Endothelial cell of umbilical vein (primary cell): ENCODE measurements at regions not wholly inside any gene's neighbourhood (a gene's known extent, or its start where the extent isn't known, plus 50 kb on each side); places are given as distances from the start of the nearest gene placed in this dataset.

Experiments used
- BruUV-seq: library from RNA; stranded (reverse); fragments of 400-500 nt; replicated peaks from 2 replicates; lab custom pipeline; 2021; lab: Mats Ljungman, UMichigan
- CTCF ChIA-PET: fragments of 300-600, 350-600 bp; sonication (Branson Sonifier 250); formaldehyde crosslinking; loops from one replicate; lab custom pipeline; 2021; ENCODE audit warnings: antibody characterized with exemption, inconsistent platforms; lab: Charles Lee
- POLR2A ChIA-PET: fragments of 300-600, 350-600 bp; sonication (Branson Sonifier 250); formaldehyde crosslinking; loops from one replicate; lab custom pipeline; 2021; ENCODE audit warnings: antibody characterized with exemption, inconsistent platforms; lab: Charles Lee
- DNase-seq: peaks from one replicate; pipeline ENCODE4 v3.0.0-alpha.2; 2011; ENCODE audit warnings: low read depth, low spot score
- FAIRE-seq: peaks from 2 replicates; lab custom pipeline; 2011; peaks lifted over from hg19 to GRCh38; lab: Jason Lieb, UNC
- H2AFZ ChIP-seq: 2 replicates; pipeline ENCODE4 v1.6.0; 2012; ENCODE audit warnings: low read depth, low read length, control low read depth, inconsistent platforms
- H3K27ac ChIP-seq: 2 replicates; pipeline ENCODE4 v1.5.1; 2011; ENCODE audit warnings: low read depth, mild to moderate bottlenecking, control low read depth, low read length, moderate library complexity; ENCODE audit not compliant: insufficient read depth
- H3K27me3 ChIP-seq, 2 experiments: 2 replicates each; pipeline versions ENCODE4 v1.6.0 to v1.6.1; 2011; ENCODE audit warnings: low read length in 2 of 2, mixed read lengths in 1 of 2; ENCODE audit not compliant: control insufficient read depth in 2 of 2, insufficient read depth in 2 of 2
- H3K36me3 ChIP-seq, 2 experiments: 2 replicates in 1 of 2; 3 replicates in 1 of 2; pipeline ENCODE4 v1.5.1; 2011; ENCODE audit warnings: low read length in 2 of 2, mild to moderate bottlenecking in 1 of 2, moderate library complexity in 1 of 2; ENCODE audit not compliant: control insufficient read depth in 2 of 2, insufficient read depth in 2 of 2; ENCODE audit errors: extremely low read depth in 1 of 2
- H3K4me1 ChIP-seq: 3 replicates; pipeline ENCODE4 v1.5.1; 2011; ENCODE audit warnings: mild to moderate bottlenecking, low read length; ENCODE audit not compliant: control insufficient read depth, insufficient read depth; ENCODE audit errors: extremely low read depth
- H3K4me2 ChIP-seq: 2 replicates; pipeline ENCODE4 v1.6.1; 2011; ENCODE audit warnings: low read length, control low read depth, mixed read lengths; ENCODE audit not compliant: insufficient read depth
- H3K4me3 ChIP-seq, 3 experiments: fragments of 200-600 bp in 1 of 3; sonication (generic), shearing (Covaris generic) in 1 of 3; replicated peaks in 1 of 3; 2 replicates each; pipeline ENCODE4 v1.5.1; 2011 to 2016; ENCODE audit warnings: control low read depth in 3 of 3, low read length in 3 of 3, mild to moderate bottlenecking in 2 of 3, inconsistent platforms in 1 of 3, low read depth in 1 of 3, moderate library complexity in 1 of 3; ENCODE audit not compliant: insufficient read depth in 1 of 3
- H3K79me2 ChIP-seq: 2 replicates; pipeline ENCODE4 v1.6.0; 2012; ENCODE audit warnings: low read length, inconsistent platforms; ENCODE audit not compliant: control insufficient read depth, insufficient read depth
- H3K9ac ChIP-seq: replicated peaks from 2 replicates; pipeline ENCODE3; 2011; ENCODE audit warnings: low read length, control low read depth; ENCODE audit not compliant: insufficient read depth; ENCODE audit errors: extremely low read depth
- H3K9me1 ChIP-seq: replicated peaks from 3 replicates; pipeline ENCODE4 v1.6.0; 2011; ENCODE audit warnings: mild to moderate bottlenecking, low read length; ENCODE audit not compliant: control insufficient read depth, insufficient read depth; ENCODE audit errors: extremely low read depth
- H3K9me3 ChIP-seq: replicated peaks from 2 replicates; pipeline ENCODE4 v1.5.1; 2012; ENCODE audit warnings: low read length, inconsistent platforms; ENCODE audit not compliant: control insufficient read depth, insufficient read depth
- H4K20me1 ChIP-seq: replicated peaks from 2 replicates; pipeline ENCODE3; 2011; ENCODE audit warnings: mild to moderate bottlenecking, low read length; ENCODE audit not compliant: control insufficient read depth, insufficient read depth; ENCODE audit errors: extremely low read depth
- FOS ChIP-seq: IDR thresholded peaks from 2 replicates; pipeline ENCODE4 v1.6.1; 2011; ENCODE audit warnings: mild to moderate bottlenecking, low read length, moderate library complexity, borderline replicate concordance; ENCODE audit not compliant: insufficient read depth
- GATA2 ChIP-seq: IDR thresholded peaks from 2 replicates; pipeline ENCODE4 v1.7.0; 2011; ENCODE audit warnings: low read depth, mild to moderate bottlenecking, moderate library complexity, mixed read lengths, low read length; ENCODE audit not compliant: insufficient read length, insufficient read depth
- JUN ChIP-seq: IDR thresholded peaks from 2 replicates; pipeline ENCODE4 v1.6.1; 2011; ENCODE audit warnings: borderline replicate concordance, low read depth; ENCODE audit not compliant: insufficient read length, insufficient read depth
- MYC ChIP-seq: IDR thresholded peaks from one replicate; pipeline ENCODE4 v1.6.1; 2011; ENCODE audit warnings: mild to moderate bottlenecking, low read depth, low read length
- POLR2A ChIP-seq: IDR thresholded peaks from 2 replicates; pipeline ENCODE4 v1.6.1; 2012; ENCODE audit warnings: low read depth, mild to moderate bottlenecking, control low read depth, low read length
- POLR2AphosphoS5 ChIP-seq: IDR thresholded peaks from 2 replicates; pipeline ENCODE4 v1.6.1; 2012; ENCODE audit warnings: low read depth, mild to moderate bottlenecking, control low read depth, low read length, moderate library complexity; ENCODE audit not compliant: insufficient read depth
- dilution Hi-C: fragments of 300-500 bp; cut with MboI; formaldehyde crosslinking; loops from one replicate; pipeline ENCODE4 v1.15.0; 2019; ENCODE audit warnings: low sequenced_read_pairs; ENCODE audit not compliant: extremely low pct_ligation_motif_present
- intact Hi-C: fragments of 100-400 bp; cut with micrococcal nuclease; formaldehyde crosslinking; loops from one replicate; pipeline ENCODE4 v1.10.0; 2022
- TF ChIP-seq, protein P1 (sequence below), 2 donors: IDR thresholded peaks; 1 replicate in 1 of 2; 2 replicates in 1 of 2; pipeline ENCODE4 v1.5.1; 2011; ENCODE audit warnings: low read length in 2 of 2, mild to moderate bottlenecking in 2 of 2, moderate library complexity in 2 of 2, control low read depth in 1 of 2, inconsistent platforms in 1 of 2, low read depth in 1 of 2; ENCODE audit not compliant: insufficient read depth in 1 of 2; ENCODE audit errors: extremely low read depth in 1 of 2
- TF ChIP-seq, protein P2 (sequence below): IDR thresholded peaks from 2 replicates; pipeline ENCODE4 v1.6.1; 2011; ENCODE audit not compliant: insufficient read depth, insufficient read length

DNA sequence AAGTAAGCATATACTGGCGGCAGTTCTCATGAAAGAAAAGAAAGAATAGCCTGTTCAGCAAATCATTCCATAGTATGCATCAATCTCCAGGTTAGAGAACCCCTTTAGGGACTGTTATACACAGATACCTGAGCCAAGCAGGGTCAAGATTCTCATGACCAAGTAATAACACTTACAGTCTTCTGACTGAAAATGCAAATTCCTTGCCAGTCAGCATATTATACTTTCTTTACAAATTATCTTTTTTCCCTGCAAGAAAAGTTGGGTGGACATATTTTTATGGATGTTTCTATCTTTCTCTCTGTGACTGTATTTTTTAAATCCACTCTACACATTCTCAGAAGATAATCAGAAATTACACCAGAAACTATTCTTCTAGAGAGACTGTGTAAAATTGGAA, 120.4 kb upstream of the COL5A2 start:
- Histone ChIP-seq H2AFZ (no peak overlapping the region), H3K4me2 (no peak overlapping the region), H3K79me2 (no peaks in the 10 kb centered on the region), H3K36me3 (no peaks in the 10 kb centered on the region), H3K9me1 (no peaks in the 10 kb centered on the region), H3K27me3 (no peaks in the 10 kb centered on the region), H3K4me3 (no peak overlapping the region), H3K4me1 (no peaks in the 10 kb centered on the region), H4K20me1 (no peaks in the 10 kb centered on the region), H3K9me3 (no peaks in the 10 kb centered on the region), H3K9ac (no peak overlapping the region), H3K27ac (no peak overlapping the region)
- dilution Hi-C loops = no loop called here
- TF ChIP-seq JUN = no peak
- no peak for TF ChIP-seq POLR2A
- no peak for TF ChIP-seq MYC
- TF ChIP-seq, protein P1, sequence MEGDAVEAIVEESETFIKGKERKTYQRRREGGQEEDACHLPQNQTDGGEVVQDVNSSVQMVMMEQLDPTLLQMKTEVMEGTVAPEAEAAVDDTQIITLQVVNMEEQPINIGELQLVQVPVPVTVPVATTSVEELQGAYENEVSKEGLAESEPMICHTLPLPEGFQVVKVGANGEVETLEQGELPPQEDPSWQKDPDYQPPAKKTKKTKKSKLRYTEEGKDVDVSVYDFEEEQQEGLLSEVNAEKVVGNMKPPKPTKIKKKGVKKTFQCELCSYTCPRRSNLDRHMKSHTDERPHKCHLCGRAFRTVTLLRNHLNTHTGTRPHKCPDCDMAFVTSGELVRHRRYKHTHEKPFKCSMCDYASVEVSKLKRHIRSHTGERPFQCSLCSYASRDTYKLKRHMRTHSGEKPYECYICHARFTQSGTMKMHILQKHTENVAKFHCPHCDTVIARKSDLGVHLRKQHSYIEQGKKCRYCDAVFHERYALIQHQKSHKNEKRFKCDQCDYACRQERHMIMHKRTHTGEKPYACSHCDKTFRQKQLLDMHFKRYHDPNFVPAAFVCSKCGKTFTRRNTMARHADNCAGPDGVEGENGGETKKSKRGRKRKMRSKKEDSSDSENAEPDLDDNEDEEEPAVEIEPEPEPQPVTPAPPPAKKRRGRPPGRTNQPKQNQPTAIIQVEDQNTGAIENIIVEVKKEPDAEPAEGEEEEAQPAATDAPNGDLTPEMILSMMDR (IDR thresholded peaks at IDR 0.05; ENCODE audit: extremely low read depth in 1 of 2, insufficient read depth in 1 of 2, low read depth in 1 of 2, low read length in 2 of 2) = no peak
- TF ChIP-seq POLR2AphosphoS5 = no peak
- no peak for TF ChIP-seq GATA2
- no peak for TF ChIP-seq FOS
- TF ChIP-seq, protein P2, sequence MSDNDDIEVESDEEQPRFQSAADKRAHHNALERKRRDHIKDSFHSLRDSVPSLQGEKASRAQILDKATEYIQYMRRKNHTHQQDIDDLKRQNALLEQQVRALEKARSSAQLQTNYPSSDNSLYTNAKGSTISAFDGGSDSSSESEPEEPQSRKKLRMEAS = no peak
- DNase-seq = no peak
- no peak for FAIRE-seq
- intact Hi-C loops = no loop called here
- CTCF ChIA-PET = no interaction called here
- POLR2A ChIA-PET = no interaction called here
- BruUV-seq = no TSS peak
